ENCODE measurements at regions not wholly inside any gene's neighbourhood (a gene's known extent, or its start where the extent isn't known, plus 50 kb on each side); places are given as distances from the start of the nearest gene placed in this dataset.

DNA sequence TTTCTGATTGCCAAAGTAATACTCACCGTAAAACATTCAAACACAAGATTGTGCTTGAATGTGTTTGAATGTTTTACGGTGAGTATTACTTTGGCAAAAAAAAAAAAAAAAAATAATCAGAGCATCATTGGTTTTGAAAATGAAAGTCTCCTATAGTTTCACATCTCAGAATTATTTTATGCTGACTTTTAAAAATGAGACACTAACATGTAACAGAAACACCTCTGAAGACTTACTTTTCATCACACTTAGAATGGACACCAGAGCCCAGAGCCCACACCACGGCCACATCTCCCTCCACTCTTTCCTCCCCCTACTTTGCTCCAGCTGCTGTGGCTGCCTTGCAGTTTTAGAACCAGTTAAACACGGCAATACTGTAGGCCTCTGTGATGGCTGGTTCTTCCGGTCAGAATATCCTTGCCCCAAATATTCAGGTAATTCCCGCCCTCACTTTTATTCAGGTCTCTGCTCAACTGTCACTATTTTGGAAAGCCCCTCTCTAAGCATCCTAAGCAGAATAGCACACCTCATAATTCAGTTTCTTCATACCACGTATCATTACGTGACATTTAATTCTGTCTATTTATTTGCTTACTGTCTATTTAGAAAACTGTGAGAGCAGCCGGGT is 138.9 kb upstream of the MAX start:
- TF ChIP-seq CTCF (IDR thresholded peaks at IDR 0.05) (no peak), POLR2AphosphoS5 (IDR thresholded peaks at IDR 0.05) (no peak)

Data from esophagus muscularis mucosa (tissue), 3 donors.